Calu3 (cell line): ENCODE measurements at regions not wholly inside any gene's neighbourhood (a gene's known extent, or its start where the extent isn't known, plus 50 kb on each side); places are given as distances from the start of the nearest gene placed in this dataset.

Experiments used
- BruUV-seq: library from RNA; stranded (reverse); fragments of 400-500 nt; replicated peaks from 2 replicates; lab custom pipeline; 2021; lab: Mats Ljungman, UMichigan
- CTCF ChIA-PET: fragments of 300-600 bp; sonication (Branson Sonifier 250); formaldehyde crosslinking; loops from one replicate; lab custom pipeline; 2022; ENCODE audit warnings: antibody characterized with exemption; lab: Charles Lee
- DNase-seq: peaks from one replicate; pipeline ENCODE4 v3.0.0; 2022
- H3K27ac Mint-ChIP-seq: one replicate; pipeline ENCODE4 v1.8.0; 2022; ENCODE audit warnings: mixed read lengths; ENCODE audit not compliant: unreplicated experiment
- H3K27me3 Mint-ChIP-seq: one replicate; pipeline ENCODE4 v1.8.0; 2022; ENCODE audit warnings: mixed read lengths; ENCODE audit not compliant: unreplicated experiment
- H3K36me3 Mint-ChIP-seq: one replicate; pipeline ENCODE4 v1.8.0; 2022; ENCODE audit warnings: mild to moderate bottlenecking, moderate library complexity, mixed read lengths; ENCODE audit not compliant: insufficient read depth, unreplicated experiment
- H3K4me1 Mint-ChIP-seq: one replicate; pipeline ENCODE4 v1.8.0; 2022; ENCODE audit warnings: mild to moderate bottlenecking, low read depth, mixed read lengths; ENCODE audit not compliant: unreplicated experiment
- H3K4me3 Mint-ChIP-seq: one replicate; pipeline ENCODE4 v1.8.0; 2022; ENCODE audit warnings: mild to moderate bottlenecking, low read depth, moderate library complexity, mixed read lengths; ENCODE audit not compliant: unreplicated experiment
- H3K9me3 Mint-ChIP-seq: one replicate; pipeline ENCODE4 v1.8.0; 2022; ENCODE audit warnings: low read depth, mixed read lengths; ENCODE audit not compliant: unreplicated experiment
- CTCF ChIP-seq: fragments of 200-600 bp; IDR thresholded peaks from one replicate; pipeline ENCODE4 v1.8.0; 2022; ENCODE audit warnings: antibody characterized with exemption; ENCODE audit not compliant: unreplicated experiment
- intact Hi-C: fragments of 100-400 bp; cut with micrococcal nuclease; formaldehyde crosslinking; loops from one replicate; pipeline ENCODE4 v1.10.0; 2022; ENCODE audit not compliant: unreplicated experiment

- no peak for TF ChIP-seq CTCF
- BruUV-seq, result no TSS peak
- no peaks in the 10 kb centered on the region for H3K4me1 Mint-ChIP-seq
- CTCF ChIA-PET, result no interaction called here
- intact Hi-C loops, result no loop called here
- H3K36me3 Mint-ChIP-seq, result no peaks in the 10 kb centered on the region
- DNase-seq, result no peak
- H3K27me3 Mint-ChIP-seq, result no peaks in the 10 kb centered on the region
- H3K27ac Mint-ChIP-seq, result no peak overlapping the region
- no peak overlapping the region for H3K4me3 Mint-ChIP-seq
- peaks cover 7% of the 10 kb centered on the region for H3K9me3 Mint-ChIP-seq
Measured at GRCh38 chr14:85106506-85106905, 423.4 kb upstream of the FLRT2 start.

DNA sequence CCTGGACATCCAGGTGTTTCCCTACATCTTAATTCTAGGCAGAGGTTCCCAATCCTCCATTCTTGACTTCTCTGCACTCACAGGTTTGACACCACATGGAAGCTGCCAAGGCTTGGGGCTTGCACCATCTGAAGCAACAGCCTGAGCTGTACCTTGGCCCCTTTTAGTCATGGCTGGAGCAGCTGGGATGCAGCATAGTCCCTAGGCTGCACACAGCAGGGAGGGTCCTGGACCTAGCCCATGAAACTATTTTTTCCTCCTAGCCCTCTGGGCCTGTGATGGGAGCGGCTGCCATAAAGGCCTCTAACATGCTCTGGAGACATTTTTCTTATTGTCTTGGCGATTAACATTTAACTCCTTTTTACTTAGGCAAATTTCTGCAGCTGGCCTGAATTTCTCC, 417.2 kb upstream of the FLRT2 start:
- H3K9me3 Mint-ChIP-seq, result peaks cover 3% of the 10 kb centered on the region
- H3K4me1 Mint-ChIP-seq, result no peaks in the 10 kb centered on the region
- TF ChIP-seq CTCF, result no peak
- CTCF ChIA-PET, result no interaction called here
- H3K27me3 Mint-ChIP-seq, result no peaks in the 10 kb centered on the region
- intact Hi-C loops, result no loop called here
- DNase-seq, result no peak
- no peak overlapping the region for H3K4me3 Mint-ChIP-seq
- no peak overlapping the region for H3K27ac Mint-ChIP-seq
- no TSS peak for BruUV-seq
- H3K36me3 Mint-ChIP-seq, result no peaks in the 10 kb centered on the region

DNA sequence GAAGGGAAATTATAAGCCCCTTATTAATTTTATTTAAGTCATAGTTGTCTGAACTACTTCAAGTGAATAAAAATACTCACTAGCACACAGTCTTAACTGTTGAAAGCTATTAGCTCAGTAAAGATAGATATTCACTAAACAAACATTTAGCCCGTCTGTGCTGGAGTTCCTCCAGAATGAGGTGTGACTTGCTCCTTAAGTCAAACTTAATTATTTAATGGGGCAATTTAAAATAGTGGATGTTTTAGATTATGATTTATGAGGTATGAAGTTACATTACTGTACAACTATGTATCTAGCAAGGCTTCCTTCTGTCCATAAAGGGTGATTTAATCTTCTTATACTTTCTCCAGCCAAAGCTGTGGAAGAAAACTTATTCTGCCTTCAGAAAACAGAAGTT, 414.0 kb upstream of the FLRT2 start:
- no peaks in the 10 kb centered on the region for H3K4me1 Mint-ChIP-seq
- TF ChIP-seq CTCF, result no peak
- H3K36me3 Mint-ChIP-seq, result no peaks in the 10 kb centered on the region
- CTCF ChIA-PET, result no interaction called here
- H3K27me3 Mint-ChIP-seq, result no peaks in the 10 kb centered on the region
- intact Hi-C loops, result no loop called here
- no peak overlapping the region for H3K27ac Mint-ChIP-seq
- peaks cover 9% of the 10 kb centered on the region for H3K9me3 Mint-ChIP-seq
- DNase-seq, result no peak
- no peak overlapping the region for H3K4me3 Mint-ChIP-seq
- no TSS peak for BruUV-seq

GRCh38 chr14:85118274-85118673, 411.7 kb upstream of the FLRT2 start:
- Mint-ChIP-seq H3K27me3 (no peaks in the 10 kb centered on the region), H3K4me3 (no peak overlapping the region), H3K27ac (no peak overlapping the region), H3K36me3 (no peaks in the 10 kb centered on the region), H3K9me3 (peaks cover 15% of the 10 kb centered on the region), H3K4me1 (no peaks in the 10 kb centered on the region)
- no peak for DNase-seq
- intact Hi-C loops, result no loop called here
- no TSS peak for BruUV-seq
- TF ChIP-seq CTCF, result no peak
- CTCF ChIA-PET, result interaction anchor here (0.7 kb wide), 1 partner anchor 759 kb away, joined by 7 read pairs; no protein-coding TSS in a partner anchor
